BJ (cell line): ENCODE measurements at regions not wholly inside any gene's neighbourhood (a gene's known extent, or its start where the extent isn't known, plus 50 kb on each side); places are given as distances from the start of the nearest gene placed in this dataset.
A peak's percentile ranks its signal among the peaks of the same experiment; 100 is the strongest.

Experiments used
- CTCF ChIA-PET: fragments of 350-600 bp; formaldehyde crosslinking; extraction: SDS; loops from one replicate; lab custom pipeline; 2021; ENCODE audit warnings: antibody characterized with exemption, inconsistent platforms; lab: Yijun Ruan, JAX
- POLR2A ChIA-PET: fragments of 300-600 bp; sonication (Branson Sonifier 250); formaldehyde crosslinking; extraction: SDS; loops from one replicate; lab custom pipeline; 2021; ENCODE audit warnings: antibody characterized with exemption; lab: Charles Lee
- DNase-seq: peaks from one replicate; pipeline ENCODE4 v3.0.0-alpha.2; 2011; ENCODE audit warnings: low read depth
- H3K27me3 ChIP-seq: 2 replicates; pipeline ENCODE4 v1.6.0; 2011; ENCODE audit warnings: low read length; ENCODE audit not compliant: control insufficient read depth, insufficient read depth
- H3K36me3 ChIP-seq: 2 replicates; pipeline ENCODE4 v1.5.1; 2011; ENCODE audit warnings: low read length; ENCODE audit not compliant: control insufficient read depth, insufficient read depth
- H3K4me3 ChIP-seq: 2 replicates; pipeline ENCODE4 v1.5.1; 2011; ENCODE audit warnings: low read depth, mild to moderate bottlenecking, control low read depth, low read length
- TF ChIP-seq, protein P1 (sequence below): IDR thresholded peaks from 2 replicates; pipeline ENCODE4 v1.5.1; 2011; ENCODE audit warnings: low read depth, mild to moderate bottlenecking, control low read depth, inconsistent platforms, low read length, moderate library complexity; ENCODE audit not compliant: insufficient read depth

DNA sequence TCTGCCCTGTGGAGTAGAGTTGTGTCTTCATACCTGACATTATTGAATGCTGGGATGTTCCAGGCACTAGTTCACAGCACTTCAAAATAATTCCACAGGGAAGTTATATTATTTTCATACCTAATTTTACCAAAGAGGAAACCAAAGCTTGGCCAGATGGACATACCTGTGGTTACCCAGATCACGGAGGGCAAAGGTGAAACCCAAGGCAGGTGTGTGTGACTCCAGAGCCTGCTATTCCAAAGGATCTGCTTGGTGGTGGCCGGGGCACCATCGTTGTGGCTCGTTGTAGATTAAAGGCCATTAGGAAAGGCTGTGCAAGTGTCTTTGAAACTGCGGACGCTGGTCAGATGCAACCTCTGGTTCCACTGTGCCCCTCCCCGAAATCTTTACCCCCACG is 108.6 kb downstream of the ZBTB18 start:
- no peak for DNase-seq
- TF ChIP-seq, protein P1, sequence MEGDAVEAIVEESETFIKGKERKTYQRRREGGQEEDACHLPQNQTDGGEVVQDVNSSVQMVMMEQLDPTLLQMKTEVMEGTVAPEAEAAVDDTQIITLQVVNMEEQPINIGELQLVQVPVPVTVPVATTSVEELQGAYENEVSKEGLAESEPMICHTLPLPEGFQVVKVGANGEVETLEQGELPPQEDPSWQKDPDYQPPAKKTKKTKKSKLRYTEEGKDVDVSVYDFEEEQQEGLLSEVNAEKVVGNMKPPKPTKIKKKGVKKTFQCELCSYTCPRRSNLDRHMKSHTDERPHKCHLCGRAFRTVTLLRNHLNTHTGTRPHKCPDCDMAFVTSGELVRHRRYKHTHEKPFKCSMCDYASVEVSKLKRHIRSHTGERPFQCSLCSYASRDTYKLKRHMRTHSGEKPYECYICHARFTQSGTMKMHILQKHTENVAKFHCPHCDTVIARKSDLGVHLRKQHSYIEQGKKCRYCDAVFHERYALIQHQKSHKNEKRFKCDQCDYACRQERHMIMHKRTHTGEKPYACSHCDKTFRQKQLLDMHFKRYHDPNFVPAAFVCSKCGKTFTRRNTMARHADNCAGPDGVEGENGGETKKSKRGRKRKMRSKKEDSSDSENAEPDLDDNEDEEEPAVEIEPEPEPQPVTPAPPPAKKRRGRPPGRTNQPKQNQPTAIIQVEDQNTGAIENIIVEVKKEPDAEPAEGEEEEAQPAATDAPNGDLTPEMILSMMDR, result no peak
- Histone ChIP-seq H3K4me3 (no peak overlapping the region), H3K27me3 (no peaks in the 10 kb centered on the region), H3K36me3 (no peaks in the 10 kb centered on the region)
- ChIA-PET CTCF (interaction anchor here (0.6 kb wide), 1 partner anchor 139 kb away, joined by 3 read pairs; no protein-coding TSS in a partner anchor), POLR2A (no interaction called here)

DNA sequence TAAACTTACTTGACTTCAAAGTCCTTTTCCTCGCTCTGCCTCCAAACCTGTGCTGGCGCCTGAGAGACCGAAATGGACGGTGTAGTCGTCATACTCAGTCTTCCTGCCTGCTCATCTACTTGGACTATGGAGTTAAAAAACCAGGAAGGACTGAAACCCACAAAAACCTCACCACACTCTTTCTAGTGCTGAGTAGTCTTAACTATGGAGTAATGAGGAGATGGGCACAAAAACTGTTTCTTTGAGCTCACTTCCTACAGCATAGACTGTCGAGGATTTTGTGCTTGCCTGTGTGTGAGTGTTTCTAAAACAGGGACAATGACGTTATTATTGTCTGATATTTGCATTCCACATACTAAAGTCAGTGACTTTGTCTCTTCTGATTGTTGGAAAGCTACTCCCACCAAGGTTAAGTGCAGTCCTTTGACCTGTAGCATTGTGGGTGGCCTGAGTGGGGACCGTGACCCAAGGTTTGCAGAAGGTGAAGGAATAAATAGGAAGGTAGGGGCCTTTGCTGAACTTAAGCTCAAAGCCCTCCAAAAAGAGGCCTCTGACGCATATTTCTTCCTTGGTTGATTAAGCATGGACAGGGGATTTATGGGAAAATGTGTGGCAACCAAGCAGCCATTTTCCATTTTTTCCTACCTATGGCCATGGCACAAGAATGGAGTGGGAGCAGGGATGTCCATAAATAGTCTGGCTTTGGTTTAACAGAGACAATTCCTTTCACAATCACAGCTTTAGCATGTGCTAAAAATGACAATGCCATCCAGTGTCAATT is 109.6 kb downstream of the ZBTB18 start:
- POLR2A ChIA-PET, result interaction anchor here (0.6 kb wide), 1 partner anchor 235 kb away, joined by 3 read pairs; no protein-coding TSS in a partner anchor
- CTCF ChIA-PET, result interaction anchor here (0.6 kb wide), 1 partner anchor 138 kb away, joined by 3 read pairs; no protein-coding TSS in a partner anchor
- TF ChIP-seq, protein P1, result no peak
- no peak for DNase-seq
- no peak overlapping the region for H3K4me3 ChIP-seq
- H3K27me3 ChIP-seq, result no peaks in the 10 kb centered on the region
- no peaks in the 10 kb centered on the region for H3K36me3 ChIP-seq

DNA sequence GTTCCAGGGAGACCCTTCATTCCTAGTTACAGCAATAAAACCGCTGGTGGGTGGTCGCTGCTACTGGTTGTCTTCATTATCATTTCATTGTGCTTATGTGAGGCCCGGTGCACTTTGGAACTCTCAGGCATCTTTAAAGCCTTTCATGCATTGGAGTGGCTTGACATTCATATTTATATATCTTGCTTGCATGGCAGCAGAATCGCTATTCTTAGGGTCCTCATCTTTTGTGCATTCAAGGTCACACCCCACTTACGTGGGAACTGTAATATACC is 110.1 kb downstream of the ZBTB18 start:
- no peak for DNase-seq
- POLR2A ChIA-PET, result no interaction called here
- CTCF ChIA-PET, result no interaction called here
- TF ChIP-seq, protein P1, result no peak
- H3K27me3 ChIP-seq, result no peaks in the 10 kb centered on the region
- H3K4me3 ChIP-seq, result no peak overlapping the region
- H3K36me3 ChIP-seq, result no peaks in the 10 kb centered on the region

DNA sequence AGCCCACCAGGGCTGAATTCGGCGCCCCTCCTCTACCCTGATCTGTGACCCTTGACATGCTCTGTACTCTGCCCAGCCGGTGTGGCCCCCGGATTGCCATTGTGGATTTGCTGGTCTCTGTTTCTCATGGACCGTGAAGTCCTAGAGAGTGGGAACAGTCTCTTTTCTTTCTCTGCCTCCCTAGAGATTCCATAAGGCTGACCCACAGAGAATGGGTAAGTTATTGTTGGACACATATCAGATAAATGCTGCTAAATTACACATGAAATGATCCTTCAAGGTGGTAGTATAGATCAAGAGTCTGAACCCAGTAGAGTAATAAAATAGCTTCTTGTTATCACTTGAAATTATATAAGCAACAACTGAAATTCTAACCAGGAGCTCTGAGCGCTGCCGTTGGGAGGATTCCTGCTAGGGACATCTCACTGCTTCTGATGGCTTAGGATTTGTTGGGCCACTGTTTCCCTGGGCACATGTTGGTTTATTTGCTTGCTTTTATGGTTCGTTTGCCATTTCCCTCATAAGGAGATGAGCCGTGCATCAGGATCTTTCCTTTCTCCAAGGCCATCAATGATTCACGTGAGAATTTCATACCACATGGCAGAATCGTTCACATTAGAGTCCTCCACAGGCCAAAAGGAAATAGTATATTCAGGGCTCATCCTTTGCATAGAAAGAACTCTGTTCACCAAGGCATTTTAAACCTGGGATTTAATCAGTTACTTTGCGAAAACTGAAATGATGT is 111.9 kb downstream of the ZBTB18 start:
- Histone ChIP-seq H3K4me3 (no peak overlapping the region), H3K27me3 (no peaks in the 10 kb centered on the region), H3K36me3 (no peaks in the 10 kb centered on the region)
- POLR2A ChIA-PET, result no interaction called here
- CTCF ChIA-PET, result no interaction called here
- DNase-seq, result no peak
- TF ChIP-seq, protein P1, result no peak

DNA sequence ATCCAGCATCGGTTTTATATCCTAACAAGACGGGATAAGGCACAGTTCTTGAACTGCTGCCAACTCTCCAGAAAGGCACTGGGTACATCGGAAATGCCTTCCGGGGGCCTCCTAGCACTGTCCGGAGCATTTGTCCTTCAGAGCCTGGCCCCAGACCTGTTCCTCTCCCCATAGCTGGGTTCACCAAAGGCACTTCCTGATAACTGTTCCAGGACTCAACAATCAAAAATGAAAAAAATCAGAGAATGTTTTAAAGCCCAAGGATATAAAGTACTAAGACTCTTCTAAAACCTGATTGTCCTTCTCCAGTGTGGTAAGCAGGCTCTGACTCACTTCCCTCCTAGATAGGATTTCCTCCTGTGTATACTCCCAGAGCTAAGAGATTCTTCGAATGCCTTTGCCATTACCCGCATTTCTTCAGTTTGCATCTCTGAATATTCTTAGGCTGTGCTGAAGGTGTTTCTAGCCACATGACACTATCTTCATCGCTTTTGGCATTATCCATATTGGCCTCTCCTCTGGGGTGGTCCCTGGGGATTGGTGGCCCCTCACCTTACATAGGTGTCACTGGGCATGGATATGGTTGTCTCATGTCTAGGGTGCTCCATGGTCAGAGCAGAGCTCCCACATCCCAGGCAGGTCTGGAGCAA is 112.9 kb downstream of the ZBTB18 start:
- no peaks in the 10 kb centered on the region for H3K36me3 ChIP-seq
- ChIA-PET POLR2A (interaction anchor here (0.6 kb wide), 1 partner anchor 305 kb away, joined by 4 read pairs; no protein-coding TSS in a partner anchor), CTCF (interaction anchor here (0.9 to 1.2 kb wide), 2 partner anchors 20 to 37 kb away, joined by 3 read pairs; no protein-coding TSS in a partner anchor)
- H3K4me3 ChIP-seq, result peak overlapping the region; percentile 4; the same call in 1 of the 2 replicates
- no peaks in the 10 kb centered on the region for H3K27me3 ChIP-seq
- TF ChIP-seq, protein P1, result no peak
- DNase-seq, result peak; percentile 84
